AG04449 (cell line): ENCODE measurements at regions not wholly inside any gene's neighbourhood (a gene's known extent, or its start where the extent isn't known, plus 50 kb on each side); places are given as distances from the start of the nearest gene placed in this dataset.

Experiments
- CTCF ChIA-PET: fragments of 350-600 bp; formaldehyde crosslinking; extraction: SDS; loops from one replicate; lab custom pipeline; 2021; ENCODE audit warnings: antibody characterized with exemption; lab: Yijun Ruan, JAX
- POLR2A ChIA-PET: fragments of 400-600, 350-600 bp; formaldehyde crosslinking; extraction: SDS; loops from one replicate; lab custom pipeline; 2020; ENCODE audit warnings: antibody characterized with exemption, inconsistent platforms; lab: Yijun Ruan, JAX
- DNase-seq: peaks from one replicate; pipeline ENCODE4 v3.0.0-alpha.2; 2010; ENCODE audit warnings: low read depth, low spot score
- H3K4me3 ChIP-seq: 2 replicates; pipeline ENCODE4 v1.5.1; 2011; ENCODE audit warnings: low read depth, mild to moderate bottlenecking, control low read depth, low read length
- CTCF ChIP-seq: IDR thresholded peaks from one replicate; pipeline ENCODE4 v1.5.1; 2011; ENCODE audit warnings: mild to moderate bottlenecking, moderate library complexity, low read length, control low read depth, inconsistent platforms; ENCODE audit not compliant: insufficient read depth; ENCODE audit errors: missing control alignments

- ChIA-PET POLR2A (no interaction called here), CTCF (interaction anchor here (1.1 to 1.9 kb wide), 2 partner anchors 13 to 21 kb away, joined by 4 read pairs; no protein-coding TSS in a partner anchor)
- TF ChIP-seq CTCF = no peak
- H3K4me3 ChIP-seq = no peak overlapping the region
- DNase-seq = no peak
These were observed 76.1 kb upstream of the ANK3 start for GRCh38 chr10:60465801-60466200.

DNA sequence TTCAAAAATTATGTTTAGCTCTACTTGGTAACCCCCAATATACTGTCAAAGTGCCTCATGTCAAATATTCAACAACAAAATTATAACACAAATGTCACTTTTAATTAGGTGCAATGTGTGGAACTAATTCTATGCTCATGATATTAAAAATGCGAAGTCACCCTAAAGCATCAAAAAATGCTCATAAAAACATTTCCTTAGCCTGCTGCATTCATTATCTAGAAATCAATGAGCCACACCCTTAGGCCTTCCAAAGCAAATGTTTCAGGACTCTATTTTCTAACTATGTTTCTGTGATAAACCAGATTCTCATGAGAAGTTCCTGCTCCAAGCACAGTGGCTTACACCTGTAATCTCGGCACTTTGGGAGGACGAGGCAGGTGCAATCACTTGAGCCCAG is 75.0 kb upstream of the ANK3 start:
- no peak for TF ChIP-seq CTCF
- POLR2A ChIA-PET = no interaction called here

GRCh38 chr10:60463746-60464145 is 74.1 kb upstream of the ANK3 start:
- ChIA-PET POLR2A (no interaction called here), CTCF (interaction anchor here (1.0 to 2.6 kb wide), 7 partner anchors 9 to 183 kb away, joined by 3 to 13 read pairs (median 3); no protein-coding TSS in a partner anchor)
- no peak overlapping the region for H3K4me3 ChIP-seq
- TF ChIP-seq CTCF = no peak
- DNase-seq = no peak

More for the DNA sequence above, 75.0 kb upstream of the ANK3 start:
- H3K4me3 ChIP-seq = no peak overlapping the region
- CTCF ChIA-PET = interaction anchor here (1.4 to 2.6 kb wide), 2 partner anchors 150 to 182 kb away, joined by 3 to 13 read pairs; no protein-coding TSS in a partner anchor
- no peak for DNase-seq

DNA sequence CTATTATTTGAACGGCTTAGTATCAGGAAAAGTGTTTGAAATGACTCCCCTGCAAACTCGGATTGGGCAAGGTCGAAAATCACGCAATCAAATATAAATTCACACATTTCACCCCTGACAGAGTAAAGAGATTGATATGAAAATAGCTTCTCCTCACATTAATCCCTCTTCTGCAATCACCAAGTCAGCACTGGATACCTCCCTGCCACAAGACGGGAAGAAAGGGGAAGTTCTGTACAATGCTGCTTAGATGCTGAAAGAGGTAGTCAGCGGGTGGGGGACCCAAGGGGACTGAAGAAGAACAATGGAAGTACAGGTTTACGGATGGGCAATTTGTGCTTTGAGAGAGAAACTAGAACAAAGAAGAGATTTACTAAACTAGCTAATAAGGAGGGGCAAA is 72.0 kb upstream of the ANK3 start:
- POLR2A ChIA-PET = no interaction called here
- CTCF ChIA-PET = interaction anchor here (2.6 kb wide), 1 partner anchor 185 kb away, joined by 13 read pairs; no protein-coding TSS in a partner anchor
- no peak for DNase-seq
- H3K4me3 ChIP-seq = no peak overlapping the region
- TF ChIP-seq CTCF = no peak

GRCh38 chr10:60459701-60460457 is 70.2 kb upstream of the ANK3 start:
- CTCF ChIA-PET = interaction anchor here (1.1 to 2.9 kb wide), 2 partner anchors 13 to 16 kb away, joined by 3 to 15 read pairs; no protein-coding TSS in a partner anchor
- no peak for DNase-seq
- no peak overlapping the region for H3K4me3 ChIP-seq
- POLR2A ChIA-PET = no interaction called here
- no peak for TF ChIP-seq CTCF

GRCh38 chr10:60456053-60456452 is 66.4 kb upstream of the ANK3 start:
- no peak for TF ChIP-seq CTCF
- POLR2A ChIA-PET = no interaction called here
- CTCF ChIA-PET = interaction anchor here (1.0 to 1.2 kb wide), 2 partner anchors 10 to 190 kb away, joined by 3 read pairs; no protein-coding TSS in a partner anchor
- no peak for DNase-seq
- no peak overlapping the region for H3K4me3 ChIP-seq
